NCI-H446 (cell line): ENCODE measurements at regions not wholly inside any gene's neighbourhood (a gene's known extent, or its start where the extent isn't known, plus 50 kb on each side); places are given as distances from the start of the nearest gene placed in this dataset.
"Not testable (repeated sequence)": the region's sequence is repeated elsewhere in the genome, so short reads cannot be mapped to it uniquely, and the experiment has no call there.

Source experiments
- DNase-seq, 2 experiments: peaks; one replicate each; lab custom pipeline; 2025; lab: John Stamatoyannopoulos, UW

- no peak for DNase-seq
Observed at GRCh38 chr2:39872748-39873147, 93.7 kb upstream of the THUMPD2 start.

DNA sequence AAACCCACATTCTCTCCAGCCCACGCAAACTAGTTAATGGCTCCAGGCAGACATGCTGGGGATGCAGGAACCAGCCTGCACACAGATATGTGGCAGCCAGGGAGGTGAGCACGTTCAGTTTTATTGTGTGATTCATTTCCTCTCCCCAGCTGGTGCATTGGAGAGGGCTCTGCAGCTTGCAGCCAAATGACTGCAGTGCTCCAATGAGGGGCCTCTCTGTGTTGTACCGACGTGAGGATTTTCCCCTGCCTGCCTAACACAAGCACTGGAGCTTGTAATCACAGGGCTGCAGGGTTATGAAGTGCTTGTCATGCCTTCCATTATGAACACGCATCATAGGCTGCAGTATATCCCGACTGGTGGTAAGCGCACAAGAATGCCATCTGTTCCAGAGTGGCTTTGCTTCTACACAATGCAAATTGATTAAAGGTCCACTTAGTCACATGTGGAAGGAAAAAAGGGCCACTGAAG is 92.3 kb upstream of the THUMPD2 start:
- peak; percentile 66 to 88 for DNase-seq

GRCh38 chr2:39870871-39871270 is 91.8 kb upstream of the THUMPD2 start:
- DNase-seq = peak in 1 of 2 experiments; percentile 32

DNA sequence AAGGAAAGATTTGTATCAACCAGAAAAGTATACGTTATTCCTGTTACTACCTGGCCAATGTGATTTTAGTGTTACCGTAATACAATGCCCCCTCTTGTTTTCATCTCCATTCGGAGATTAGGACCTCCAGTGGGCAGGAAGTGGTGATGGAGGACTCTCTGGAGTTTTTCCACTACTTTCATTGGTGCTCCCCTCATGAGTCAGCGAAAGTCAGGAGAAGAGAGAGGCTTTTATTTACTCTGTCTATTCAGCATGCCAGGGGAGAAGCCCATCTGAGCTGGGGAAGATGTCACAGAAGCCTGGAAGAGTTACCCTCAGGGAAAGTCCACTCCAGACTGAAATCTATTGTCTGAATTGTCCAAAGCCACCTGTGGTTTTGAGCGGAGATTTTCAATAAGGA is 88.2 kb upstream of the THUMPD2 start:
- DNase-seq = no peak

- DNase-seq = no peak
Observed at GRCh38 chr2:39865751-39866150, 86.7 kb upstream of the THUMPD2 start.

- not testable (repeated sequence) for DNase-seq
Observed at GRCh38 chr2:39863672-39864071, 84.6 kb upstream of the THUMPD2 start.

- DNase-seq = no peak
Observed at GRCh38 chr2:39860538-39860937, 81.5 kb upstream of the THUMPD2 start.

DNA sequence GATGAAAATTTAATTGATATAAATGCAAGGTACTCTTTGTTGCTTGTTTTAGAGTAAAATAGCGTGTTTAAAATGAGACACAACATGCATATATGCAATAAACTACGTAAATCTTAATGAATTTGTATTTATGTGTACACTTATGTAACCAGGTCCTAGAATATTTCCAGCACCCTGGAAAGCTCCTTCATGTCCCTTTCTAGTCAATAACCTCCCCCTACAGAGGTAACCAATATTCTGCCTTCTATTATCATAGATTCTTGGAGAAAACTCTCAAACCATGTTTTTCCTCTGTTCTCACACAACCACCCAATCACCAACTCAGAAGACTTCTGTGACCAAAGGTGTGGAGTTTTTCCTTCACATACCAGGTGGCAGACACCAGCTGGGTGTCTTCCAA is 79.6 kb upstream of the THUMPD2 start:
- no peak for DNase-seq

DNA sequence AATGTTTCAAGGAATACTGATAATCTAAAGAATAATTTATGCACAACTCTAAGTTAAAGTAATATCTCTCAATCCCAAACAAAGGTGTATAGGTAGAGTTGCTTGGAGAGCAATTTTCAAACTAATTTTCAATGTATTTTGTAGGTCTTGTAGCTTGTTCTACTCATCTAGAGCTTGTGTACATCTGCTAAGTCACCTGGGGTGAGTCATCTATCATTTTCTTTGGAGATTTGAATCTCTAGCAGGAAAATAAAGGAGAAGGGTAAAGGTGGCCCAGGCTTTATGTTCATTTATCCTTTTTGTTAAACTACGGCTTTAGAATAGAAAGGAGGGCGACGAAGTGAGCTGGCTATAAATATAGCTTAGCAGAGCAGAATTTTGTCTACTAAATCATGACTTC is 76.8 kb upstream of the THUMPD2 start:
- DNase-seq = no peak

- DNase-seq = no peak
Observed at GRCh38 chr2:39854771-39855170, 75.7 kb upstream of the THUMPD2 start.

DNA sequence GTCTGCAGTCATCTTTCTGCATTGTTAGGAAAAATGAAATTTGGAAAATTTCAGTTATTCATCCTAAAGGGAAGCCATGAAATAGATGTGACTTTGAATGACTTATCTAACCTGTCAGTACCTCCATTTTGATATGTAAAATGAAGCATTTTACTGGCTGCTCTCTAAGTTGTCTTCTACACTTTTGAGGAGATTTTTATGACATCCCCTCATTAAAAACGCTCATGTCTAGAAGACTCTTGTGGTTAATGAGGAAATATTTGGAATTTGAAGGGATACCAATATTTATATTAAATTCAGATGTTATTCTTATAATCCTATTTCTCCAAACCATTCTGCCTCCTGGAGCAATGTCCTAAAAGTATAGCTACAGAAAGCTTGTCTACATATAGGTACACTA is 73.8 kb upstream of the THUMPD2 start:
- no peak for DNase-seq

DNA sequence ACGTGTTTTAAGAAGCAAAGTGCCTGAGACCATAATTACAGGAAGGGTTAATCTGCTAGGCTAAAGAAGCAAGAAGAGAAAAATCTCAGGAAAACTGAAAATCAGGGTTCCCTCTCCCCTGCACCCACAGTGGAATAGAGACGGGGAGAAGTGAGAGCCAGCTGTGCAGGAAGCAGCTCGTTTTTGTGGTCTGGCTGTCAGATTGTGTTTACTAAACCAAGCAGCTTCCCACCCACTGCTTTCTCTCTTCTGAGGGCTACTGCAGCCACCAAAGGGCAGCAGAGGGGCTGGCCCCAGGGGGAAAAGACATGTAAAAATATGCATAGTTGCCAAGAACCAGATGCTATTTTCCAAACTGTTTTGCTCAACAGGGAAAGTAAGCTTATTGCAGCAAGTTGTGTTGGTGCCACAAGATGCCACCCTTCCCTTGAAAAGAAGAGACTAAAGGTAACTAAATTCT is 72.6 kb upstream of the THUMPD2 start:
- peak in 1 of 2 experiments; percentile 28 for DNase-seq

DNA sequence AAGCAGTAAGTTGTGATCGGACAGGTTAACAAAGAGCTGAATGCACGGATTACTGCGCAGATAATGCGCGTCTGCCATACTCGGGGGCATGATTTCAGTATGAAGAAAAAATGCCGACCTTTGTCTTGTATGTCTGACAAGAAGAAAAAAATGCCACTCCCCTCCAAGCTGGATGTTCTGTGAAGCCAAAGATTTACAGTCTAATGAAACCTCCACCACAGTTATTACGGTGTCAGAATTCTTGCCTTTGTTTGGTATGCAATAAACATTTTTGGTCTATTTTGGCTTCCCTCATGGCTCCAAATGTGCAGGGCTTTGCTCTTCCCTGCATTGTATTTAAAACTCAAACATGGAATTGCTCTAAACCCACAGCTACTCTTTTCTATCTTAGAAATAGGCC is 72.2 kb upstream of the THUMPD2 start:
- no peak for DNase-seq

DNA sequence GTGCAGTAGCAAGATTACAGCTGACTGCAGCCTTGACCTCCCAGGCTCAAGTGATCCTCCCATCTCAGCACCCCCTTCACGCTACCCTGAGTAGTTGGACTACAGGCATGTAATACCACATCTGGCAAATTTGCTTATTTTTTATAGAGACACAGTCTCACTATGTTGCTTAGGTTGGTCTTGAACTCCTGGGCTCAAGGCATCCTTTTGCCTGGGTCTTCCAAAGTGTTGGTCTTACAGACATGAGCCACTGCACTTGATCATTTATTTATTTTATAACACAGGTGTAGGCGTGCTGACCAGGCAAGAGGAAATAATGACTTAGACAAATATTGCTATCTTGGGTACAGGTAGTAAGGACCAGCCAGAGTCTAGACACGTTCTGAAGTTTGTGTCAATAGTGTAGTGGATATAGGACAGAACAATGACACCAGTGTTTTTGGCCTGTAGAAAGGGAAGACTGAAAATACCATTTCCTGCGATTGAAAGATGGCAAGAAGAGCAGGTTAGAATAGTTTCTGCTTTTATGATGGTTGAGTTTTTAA is 71.0 kb upstream of the THUMPD2 start:
- DNase-seq = no peak

GRCh38 chr2:39849064-39849463 is 70.0 kb upstream of the THUMPD2 start:
- no peak for DNase-seq

- no peak for DNase-seq
Observed at GRCh38 chr2:39845460-39846146, 66.5 kb upstream of the THUMPD2 start.

GRCh38 chr2:39839261-39839848 is 60.3 kb upstream of the THUMPD2 start:
- no peak for DNase-seq

- no peak for DNase-seq
Observed at GRCh38 chr2:39838589-39838988, 59.5 kb upstream of the THUMPD2 start.

GRCh38 chr2:39837856-39838453 is 58.9 kb upstream of the THUMPD2 start:
- DNase-seq = no peak

DNA sequence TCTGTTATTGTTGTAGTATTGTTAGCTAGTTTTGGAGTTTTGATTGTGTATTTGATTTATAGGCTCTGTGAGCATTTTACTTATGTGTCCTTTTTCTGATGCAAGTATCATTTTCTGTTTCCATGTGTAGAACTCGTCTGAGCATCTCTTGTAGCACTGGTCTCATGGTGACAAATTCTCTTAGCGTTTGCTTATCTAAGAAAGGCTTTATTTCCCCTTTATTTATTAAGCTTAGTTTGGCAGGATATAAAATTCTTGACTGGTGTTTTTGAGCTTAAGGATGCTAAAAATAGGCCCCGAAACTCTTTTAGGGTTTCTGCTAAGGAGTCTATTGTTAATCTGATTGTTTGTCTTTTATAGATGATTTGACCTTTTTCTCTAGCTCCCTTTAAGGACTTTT is 57.6 kb upstream of the THUMPD2 start:
- DNase-seq = no peak

DNA sequence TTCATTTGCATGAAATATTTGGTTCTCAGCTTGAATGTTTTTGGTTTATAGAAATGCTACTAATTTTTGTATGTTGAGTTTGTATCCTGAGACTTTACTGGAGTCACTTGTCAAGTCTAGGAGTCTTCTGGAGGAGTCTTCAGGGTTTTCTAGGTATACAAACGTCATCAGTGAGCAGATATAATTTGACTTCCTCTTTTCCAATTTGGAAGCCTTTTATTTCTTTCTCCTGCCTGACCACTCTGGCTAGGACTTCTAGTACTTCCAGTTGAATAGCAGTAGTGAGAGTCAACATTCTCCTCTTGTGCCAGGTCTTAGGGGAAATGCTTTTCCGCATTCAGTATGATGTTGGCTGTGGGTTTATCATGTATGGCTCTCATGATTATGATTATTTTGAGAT is 55.4 kb upstream of the THUMPD2 start:
- no peak for DNase-seq

DNA sequence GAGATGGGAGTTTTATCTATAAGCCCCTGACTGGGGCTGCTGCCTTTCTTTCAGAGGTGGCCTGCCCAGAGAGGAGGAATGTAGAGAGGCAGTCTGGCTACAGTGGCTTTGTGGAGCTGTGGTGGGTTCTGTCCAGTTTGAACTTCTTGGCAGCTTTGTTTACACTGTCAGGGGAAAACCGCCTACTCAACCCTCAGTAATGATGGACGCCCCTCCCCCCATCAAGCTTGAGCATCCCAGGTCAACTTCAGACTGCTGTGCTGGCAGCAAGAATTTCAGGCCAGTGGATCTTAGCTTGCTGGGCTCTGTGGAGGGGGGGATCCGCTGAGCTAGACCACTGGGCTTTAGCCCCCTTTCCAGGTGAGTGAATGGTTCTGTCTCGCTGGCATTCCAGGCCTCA is 51.6 kb upstream of the THUMPD2 start:
- DNase-seq = not testable (repeated sequence)
